ENCODE measurements at regions not wholly inside any gene's neighbourhood (a gene's known extent, or its start where the extent isn't known, plus 50 kb on each side); places are given as distances from the start of the nearest gene placed in this dataset.

DNA sequence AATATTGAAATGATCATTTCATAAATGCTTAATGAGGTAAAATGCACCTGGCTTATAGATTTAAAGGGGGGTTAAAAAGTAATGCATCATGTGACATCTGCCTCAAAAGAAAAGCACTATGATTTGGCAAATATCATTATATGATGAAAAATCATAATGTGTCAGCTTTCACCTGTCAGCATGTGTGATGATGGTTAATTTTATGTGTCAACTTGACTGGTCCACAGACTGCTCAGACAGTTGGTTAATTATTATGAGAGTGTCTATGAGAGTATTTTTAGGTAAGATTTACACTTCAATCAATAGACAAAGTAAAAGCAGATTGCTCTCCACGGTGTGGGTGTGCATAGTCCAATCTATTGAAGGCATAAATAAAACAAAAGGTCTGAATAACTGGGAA lies 1986.7 kb downstream of the PCDH7 start:
- TF ChIP-seq EZH2 (IDR thresholded peaks at IDR 0.05; ENCODE audit: borderline replicate concordance, low read depth, low read length, poor library complexity, severe bottlenecking), result no peak
- TF ChIP-seq, protein P1, sequence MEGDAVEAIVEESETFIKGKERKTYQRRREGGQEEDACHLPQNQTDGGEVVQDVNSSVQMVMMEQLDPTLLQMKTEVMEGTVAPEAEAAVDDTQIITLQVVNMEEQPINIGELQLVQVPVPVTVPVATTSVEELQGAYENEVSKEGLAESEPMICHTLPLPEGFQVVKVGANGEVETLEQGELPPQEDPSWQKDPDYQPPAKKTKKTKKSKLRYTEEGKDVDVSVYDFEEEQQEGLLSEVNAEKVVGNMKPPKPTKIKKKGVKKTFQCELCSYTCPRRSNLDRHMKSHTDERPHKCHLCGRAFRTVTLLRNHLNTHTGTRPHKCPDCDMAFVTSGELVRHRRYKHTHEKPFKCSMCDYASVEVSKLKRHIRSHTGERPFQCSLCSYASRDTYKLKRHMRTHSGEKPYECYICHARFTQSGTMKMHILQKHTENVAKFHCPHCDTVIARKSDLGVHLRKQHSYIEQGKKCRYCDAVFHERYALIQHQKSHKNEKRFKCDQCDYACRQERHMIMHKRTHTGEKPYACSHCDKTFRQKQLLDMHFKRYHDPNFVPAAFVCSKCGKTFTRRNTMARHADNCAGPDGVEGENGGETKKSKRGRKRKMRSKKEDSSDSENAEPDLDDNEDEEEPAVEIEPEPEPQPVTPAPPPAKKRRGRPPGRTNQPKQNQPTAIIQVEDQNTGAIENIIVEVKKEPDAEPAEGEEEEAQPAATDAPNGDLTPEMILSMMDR (conservative IDR thresholded peaks at IDR 0.05; ENCODE audit: low read depth, low read length), result no peak
